ENCODE measurements at regions not wholly inside any gene's neighbourhood (a gene's known extent, or its start where the extent isn't known, plus 50 kb on each side); places are given as distances from the start of the nearest gene placed in this dataset.

- H3K27me3 Mint-ChIP-seq (ENCODE audit: insufficient read depth, low read depth, poor library complexity): no peaks in the 10 kb centered on the region
- no peak for DNase-seq (ENCODE audit: low spot score)
- TF ChIP-seq ZNF331 (CRISPR knock-in tag; IDR thresholded peaks at IDR 0.05; ENCODE audit: low read depth) (no peak), CTCF (conservative IDR thresholded peaks at IDR 0.05; ENCODE audit: low read depth in 2 of 2) (no peak), EZH2 (IDR thresholded peaks at IDR 0.05; ENCODE audit: low read depth, unreplicated experiment) (no peak), ETS1 (IDR thresholded peaks at IDR 0.05) (no peak), EZH2phosphoT487 (IDR thresholded peaks at IDR 0.05; ENCODE audit: unreplicated experiment) (no peak), CREB1 (CRISPR knock-in tag; IDR thresholded peaks at IDR 0.05; ENCODE audit: low read depth) (no peak), ZNF114 (CRISPR knock-in tag; IDR thresholded peaks at IDR 0.05) (no peak), ZNF462 (CRISPR knock-in tag; IDR thresholded peaks at IDR 0.05) (no peak), JUNB (IDR thresholded peaks at IDR 0.05; ENCODE audit: unreplicated experiment) (no peak), REST (IDR thresholded peaks at IDR 0.05; ENCODE audit: unreplicated experiment) (no peak), STAT1 (IDR thresholded peaks at IDR 0.05; ENCODE audit: unreplicated experiment) (no peak), NANOG (IDR thresholded peaks at IDR 0.05; ENCODE audit: borderline replicate concordance) (no peak), POLR2AphosphoS5 (IDR thresholded peaks at IDR 0.05; ENCODE audit: low read depth) (no peak)
- H3K79me2 ChIP-seq (replicated peaks; ENCODE audit: insufficient read depth): no peaks in the 10 kb centered on the region
- no peaks in the 10 kb centered on the region for H3K36me3 ChIP-seq (ENCODE audit: insufficient read depth)
- no peak overlapping the region for H3K4me3 ChIP-seq
- H3K27ac ChIP-seq (ENCODE audit: low read depth): no peak overlapping the region
- H3K36me3 Mint-ChIP-seq (ENCODE audit: low read depth): no peaks in the 10 kb centered on the region
- H3K4me1 ChIP-seq (ENCODE audit: insufficient read depth): no peaks in the 10 kb centered on the region
- H2AFZ ChIP-seq: no peak overlapping the region
- peaks cover under 1% of the 10 kb centered on the region; the same call in 1 of the 3 replicates for H3K4me1 Mint-ChIP-seq
- no peaks in the 10 kb centered on the region for H3K9me3 Mint-ChIP-seq
- no peaks in the 10 kb centered on the region for H4K20me1 ChIP-seq (replicated peaks; ENCODE audit: insufficient read depth)
- no peaks in the 10 kb centered on the region for H3K9me2 ChIP-seq (ENCODE audit: insufficient read depth)
- H3K4me2 ChIP-seq: no peak overlapping the region
- H3K27ac Mint-ChIP-seq: no peak overlapping the region
- H3F3A ChIP-seq (replicated peaks; ENCODE audit: low read depth): no peaks in the 10 kb centered on the region
- H3K4me3 Mint-ChIP-seq: no peak overlapping the region
- no peak for ATAC-seq
- no peaks in the 10 kb centered on the region for H3K27me3 ChIP-seq (ENCODE audit: insufficient read depth)
Observed at GRCh38 chr12:108060903-108061302, 68.2 kb upstream of the WSCD2 start.

Data from GM23338 (cell line).